ENCODE measurements at regions not wholly inside any gene's neighbourhood (a gene's known extent, or its start where the extent isn't known, plus 50 kb on each side); places are given as distances from the start of the nearest gene placed in this dataset.

DNA sequence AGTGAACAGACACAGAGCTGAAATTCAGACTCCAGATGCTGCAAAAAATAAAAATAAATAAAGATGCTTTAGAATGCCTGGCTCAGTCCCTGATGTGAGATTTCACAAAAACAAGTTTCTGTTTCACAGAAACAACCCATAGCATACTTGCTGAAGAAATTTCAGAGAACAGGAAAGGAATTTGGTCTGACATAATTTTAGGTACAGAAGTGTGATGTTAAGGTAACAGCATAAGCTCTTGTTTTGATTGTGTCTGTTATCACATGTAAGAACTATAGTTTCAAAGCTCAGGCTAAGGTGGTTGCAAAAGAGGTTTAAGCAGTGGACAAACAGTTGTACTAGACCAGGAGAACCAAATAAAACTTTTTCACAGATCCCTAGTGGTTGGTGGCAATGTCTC, 152.1 kb downstream of the PTGER3 start:
- Histone ChIP-seq H3K4me1 (ENCODE audit: control insufficient read depth, extremely low read depth, insufficient read depth, low read length) (no peaks in the 10 kb centered on the region), H2AFZ (ENCODE audit: control insufficient read depth, low read length) (no peak overlapping the region), H3K27ac (ENCODE audit: control insufficient read depth, insufficient read depth, low read length) (no peak overlapping the region), H3K27me3 (ENCODE audit: control insufficient read depth, extremely low read depth, insufficient read depth, low read length) (no peaks in the 10 kb centered on the region), H3K4me2 (ENCODE audit: control insufficient read depth, extremely low read depth, insufficient read depth, low read depth, low read length) (no peak overlapping the region), H3K9me1 (ENCODE audit: control insufficient read depth, extremely low read depth, insufficient read depth, low read length) (no peaks in the 10 kb centered on the region), H3K4me3 (ENCODE audit: control insufficient read depth in 2 of 3, extremely low read depth in 1 of 3, insufficient read depth in 2 of 3, low read depth in 1 of 3, low read length in 3 of 3) (no peak overlapping the region), H3K36me3 (ENCODE audit: control insufficient read depth in 2 of 2, extremely low read depth in 1 of 2, insufficient read depth in 2 of 2, low read length in 2 of 2) (no peaks in the 10 kb centered on the region), H3K9ac (ENCODE audit: control insufficient read depth, extremely low read depth, insufficient read depth, low read length) (no peak overlapping the region), H4K20me1 (ENCODE audit: control insufficient read depth, extremely low read depth, insufficient read depth, low read length) (no peaks in the 10 kb centered on the region), H3K9me3 (ENCODE audit: control insufficient read depth, low read depth, low read length) (no peaks in the 10 kb centered on the region), H3K79me2 (ENCODE audit: control insufficient read depth, insufficient read depth, low read length) (no peaks in the 10 kb centered on the region)
- TF ChIP-seq, protein P1, sequence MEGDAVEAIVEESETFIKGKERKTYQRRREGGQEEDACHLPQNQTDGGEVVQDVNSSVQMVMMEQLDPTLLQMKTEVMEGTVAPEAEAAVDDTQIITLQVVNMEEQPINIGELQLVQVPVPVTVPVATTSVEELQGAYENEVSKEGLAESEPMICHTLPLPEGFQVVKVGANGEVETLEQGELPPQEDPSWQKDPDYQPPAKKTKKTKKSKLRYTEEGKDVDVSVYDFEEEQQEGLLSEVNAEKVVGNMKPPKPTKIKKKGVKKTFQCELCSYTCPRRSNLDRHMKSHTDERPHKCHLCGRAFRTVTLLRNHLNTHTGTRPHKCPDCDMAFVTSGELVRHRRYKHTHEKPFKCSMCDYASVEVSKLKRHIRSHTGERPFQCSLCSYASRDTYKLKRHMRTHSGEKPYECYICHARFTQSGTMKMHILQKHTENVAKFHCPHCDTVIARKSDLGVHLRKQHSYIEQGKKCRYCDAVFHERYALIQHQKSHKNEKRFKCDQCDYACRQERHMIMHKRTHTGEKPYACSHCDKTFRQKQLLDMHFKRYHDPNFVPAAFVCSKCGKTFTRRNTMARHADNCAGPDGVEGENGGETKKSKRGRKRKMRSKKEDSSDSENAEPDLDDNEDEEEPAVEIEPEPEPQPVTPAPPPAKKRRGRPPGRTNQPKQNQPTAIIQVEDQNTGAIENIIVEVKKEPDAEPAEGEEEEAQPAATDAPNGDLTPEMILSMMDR (optimal IDR thresholded peaks at IDR 0.05 in 1 of 3, IDR thresholded peaks at IDR 0.05 in 1 of 3, conservative IDR thresholded peaks at IDR 0.05 in 1 of 3; ENCODE audit: extremely low read depth in 1 of 3, insufficient read depth in 2 of 3, low read length in 3 of 3): no peak
- no peak for TF ChIP-seq EZH2 (IDR thresholded peaks at IDR 0.05; ENCODE audit: low read length)
- no peak for FAIRE-seq
- dilution Hi-C loops (cut with MboI; ENCODE audit: extremely low pct_ligation_motif_present, low sequenced_read_pairs): no loop called here
- no peak for DNase-seq (ENCODE audit: low read depth, low spot score)

DNA sequence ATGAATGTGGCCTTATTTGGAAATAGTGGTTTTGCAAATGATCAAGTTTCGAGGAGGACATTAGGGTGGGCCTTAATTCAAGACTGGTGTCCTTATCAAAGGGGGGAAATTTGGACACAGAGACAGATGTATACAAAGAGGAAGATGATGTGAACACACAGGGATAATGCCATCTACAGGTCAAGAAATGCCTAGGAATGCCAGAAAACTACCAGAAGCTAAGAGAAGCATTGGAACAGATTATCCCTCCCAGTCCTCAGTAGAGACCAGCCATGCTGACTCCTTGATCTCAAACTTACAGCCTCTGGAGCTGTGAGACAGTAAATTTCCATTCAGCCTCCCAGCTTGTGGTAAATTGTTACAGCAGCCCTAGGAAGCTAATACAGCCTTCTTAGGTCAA, 151.4 kb downstream of the PTGER3 start:
- dilution Hi-C loops (cut with MboI; ENCODE audit: extremely low pct_ligation_motif_present, low sequenced_read_pairs): no loop called here
- FAIRE-seq: peak; percentile 17
- H3K79me2 ChIP-seq (ENCODE audit: control insufficient read depth, insufficient read depth, low read length): no peaks in the 10 kb centered on the region

More for the DNA sequence above, 151.4 kb downstream of the PTGER3 start:
- TF ChIP-seq, protein P1 (optimal IDR thresholded peaks at IDR 0.05 in 1 of 3, IDR thresholded peaks at IDR 0.05 in 1 of 3, conservative IDR thresholded peaks at IDR 0.05 in 1 of 3; ENCODE audit: extremely low read depth in 1 of 3, insufficient read depth in 2 of 3, low read length in 3 of 3): peak; percentile 28 to 49 (median 37)
- no peak for TF ChIP-seq EZH2 (IDR thresholded peaks at IDR 0.05; ENCODE audit: low read length)
- Histone ChIP-seq H3K9me3 (ENCODE audit: control insufficient read depth, low read depth, low read length) (no peaks in the 10 kb centered on the region), H3K9ac (ENCODE audit: control insufficient read depth, extremely low read depth, insufficient read depth, low read length) (no peak overlapping the region), H3K27me3 (ENCODE audit: control insufficient read depth, extremely low read depth, insufficient read depth, low read length) (no peaks in the 10 kb centered on the region), H3K9me1 (ENCODE audit: control insufficient read depth, extremely low read depth, insufficient read depth, low read length) (no peaks in the 10 kb centered on the region), H4K20me1 (ENCODE audit: control insufficient read depth, extremely low read depth, insufficient read depth, low read length) (no peaks in the 10 kb centered on the region), H3K36me3 (ENCODE audit: control insufficient read depth in 2 of 2, extremely low read depth in 1 of 2, insufficient read depth in 2 of 2, low read length in 2 of 2) (no peaks in the 10 kb centered on the region), H2AFZ (ENCODE audit: control insufficient read depth, low read length) (no peak overlapping the region), H3K4me3 (ENCODE audit: control insufficient read depth in 2 of 3, extremely low read depth in 1 of 3, insufficient read depth in 2 of 3, low read depth in 1 of 3, low read length in 3 of 3) (no peak overlapping the region), H3K4me1 (ENCODE audit: control insufficient read depth, extremely low read depth, insufficient read depth, low read length) (no peaks in the 10 kb centered on the region), H3K27ac (ENCODE audit: control insufficient read depth, insufficient read depth, low read length) (no peak overlapping the region), H3K4me2 (ENCODE audit: control insufficient read depth, extremely low read depth, insufficient read depth, low read depth, low read length) (no peak overlapping the region)
- no peak for DNase-seq (ENCODE audit: low read depth, low spot score)
